HG02943 (cell line): ENCODE measurements at regions not wholly inside any gene's neighbourhood (a gene's known extent, or its start where the extent isn't known, plus 50 kb on each side); places are given as distances from the start of the nearest gene placed in this dataset.
"Not testable (repeated sequence)": the region's sequence is repeated elsewhere in the genome, so short reads cannot be mapped to it uniquely, and the experiment has no call there.

Experiments
- ATAC-seq: cut with Tn5 transposase; IDR thresholded peaks from one replicate; pipeline ENCODE4 v1.9.1; 2021; ENCODE audit warnings: mild to moderate bottlenecking, low read depth, moderate library complexity; ENCODE audit not compliant: unreplicated experiment

- ATAC-seq: not testable (repeated sequence)
Observed at GRCh38 chr1:121001090-121001726, 111.6 kb downstream of the PPIAL4A start.

GRCh38 chr1:121003230-121003629 lies 113.7 kb downstream of the PPIAL4A start:
- not testable (repeated sequence) for ATAC-seq

- ATAC-seq: not testable (repeated sequence)
Observed at GRCh38 chr1:121006826-121007225, 117.3 kb downstream of the PPIAL4A start.

- ATAC-seq: not testable (repeated sequence)
Observed at GRCh38 chr1:121007755-121008154, 118.2 kb downstream of the PPIAL4A start.

- ATAC-seq: not testable (repeated sequence)
Observed at GRCh38 chr1:121008512-121009215, 119.1 kb downstream of the PPIAL4A start.

- not testable (repeated sequence) for ATAC-seq
Observed at GRCh38 chr1:121009216-121010057, 119.9 kb downstream of the PPIAL4A start.

GRCh38 chr1:121010141-121010540 lies 120.6 kb downstream of the PPIAL4A start:
- ATAC-seq: not testable (repeated sequence)

GRCh38 chr1:121013181-121013580 lies 123.6 kb downstream of the PPIAL4A start:
- ATAC-seq: not testable (repeated sequence)

GRCh38 chr1:121016182-121017028 lies 126.8 kb downstream of the PPIAL4A start:
- peak; percentile 70 for ATAC-seq

GRCh38 chr1:121019715-121020349 lies 130.3 kb downstream of the PPIAL4A start:
- ATAC-seq: not testable (repeated sequence)

GRCh38 chr1:121020350-121021236 lies 131.0 kb downstream of the PPIAL4A start:
- ATAC-seq: not testable (repeated sequence)

- ATAC-seq: not testable (repeated sequence)
Observed at GRCh38 chr1:121021716-121022115, 132.1 kb downstream of the PPIAL4A start.

GRCh38 chr1:121032878-121033494 lies 143.4 kb downstream of the PPIAL4A start:
- ATAC-seq: not testable (repeated sequence)

GRCh38 chr1:121036792-121037191 lies 147.2 kb downstream of the PPIAL4A start:
- ATAC-seq: not testable (repeated sequence)

GRCh38 chr1:121040974-121041373 lies 143.2 kb downstream of the FAM72B start:
- not testable (repeated sequence) for ATAC-seq

- ATAC-seq: not testable (repeated sequence)
Observed at GRCh38 chr1:121041497-121041896, 142.6 kb downstream of the FAM72B start.

GRCh38 chr1:121042882-121043281 lies 141.3 kb downstream of the FAM72B start:
- ATAC-seq: not testable (repeated sequence)

GRCh38 chr1:121048293-121048752 lies 135.8 kb downstream of the FAM72B start:
- not testable (repeated sequence) for ATAC-seq
